HG02623 (cell line): ENCODE measurements at regions not wholly inside any gene's neighbourhood (a gene's known extent, or its start where the extent isn't known, plus 50 kb on each side); places are given as distances from the start of the nearest gene placed in this dataset.

Source experiments
- ATAC-seq: cut with Tn5 transposase; IDR thresholded peaks from one replicate; pipeline ENCODE4 v1.9.1; 2021; ENCODE audit warnings: moderate library complexity; ENCODE audit not compliant: unreplicated experiment

GRCh38 chr5:56337715-56338319 is 104.7 kb upstream of the ANKRD55 start:
- no peak for ATAC-seq

GRCh38 chr5:56335212-56335611 is 102.1 kb upstream of the ANKRD55 start:
- ATAC-seq: no peak

GRCh38 chr5:56330806-56331205 is 97.7 kb upstream of the ANKRD55 start:
- ATAC-seq: no peak

GRCh38 chr5:56330167-56330566 is 97.0 kb upstream of the ANKRD55 start:
- no peak for ATAC-seq

- peak; percentile 49 for ATAC-seq
Measured at GRCh38 chr5:56329652-56330051, 96.5 kb upstream of the ANKRD55 start.

GRCh38 chr5:56328753-56329560 is 95.8 kb upstream of the ANKRD55 start:
- peak; percentile 68 for ATAC-seq

GRCh38 chr5:56327809-56328208 is 94.7 kb upstream of the ANKRD55 start:
- no peak for ATAC-seq

GRCh38 chr5:56326770-56327169 is 93.6 kb upstream of the ANKRD55 start:
- ATAC-seq: no peak

GRCh38 chr5:56326116-56326515 is 93.0 kb upstream of the ANKRD55 start:
- ATAC-seq: no peak

- ATAC-seq: no peak
Measured at GRCh38 chr5:56325039-56325438, 91.9 kb upstream of the ANKRD55 start.

- ATAC-seq: no peak
Measured at GRCh38 chr5:56323505-56323904, 90.4 kb upstream of the ANKRD55 start.

GRCh38 chr5:56322592-56322991 is 89.5 kb upstream of the ANKRD55 start:
- ATAC-seq: no peak

GRCh38 chr5:56321236-56321881 is 88.2 kb upstream of the ANKRD55 start:
- no peak for ATAC-seq

- no peak for ATAC-seq
Measured at GRCh38 chr5:56320686-56321085, 87.6 kb upstream of the ANKRD55 start.

- no peak for ATAC-seq
Measured at GRCh38 chr5:56319526-56320181, 86.5 kb upstream of the ANKRD55 start.

- peak; percentile 62 for ATAC-seq
Measured at GRCh38 chr5:56317923-56318561, 84.9 kb upstream of the ANKRD55 start.

- no peak for ATAC-seq
Measured at GRCh38 chr5:56316299-56316994, 83.3 kb upstream of the ANKRD55 start.

- no peak for ATAC-seq
Measured at GRCh38 chr5:56314529-56314928, 81.4 kb upstream of the ANKRD55 start.

- no peak for ATAC-seq
Measured at GRCh38 chr5:56313596-56313995, 80.5 kb upstream of the ANKRD55 start.

- no peak for ATAC-seq
Measured at GRCh38 chr5:56313004-56313531, 79.9 kb upstream of the ANKRD55 start.
